MM.1S (cell line): ENCODE measurements at regions not wholly inside any gene's neighbourhood (a gene's known extent, or its start where the extent isn't known, plus 50 kb on each side); places are given as distances from the start of the nearest gene placed in this dataset.

Experiments used
- EZH2 ChIP-seq: fragments of 300-600 bp; sonication (generic); optimal IDR thresholded peaks from 2 replicates; pipeline ENCODE3; 2017; ENCODE audit warnings: low read depth, mild to moderate bottlenecking, antibody characterized with exemption, low read length, mixed read lengths
- TF ChIP-seq, protein P1 (sequence below): fragments of 300-600 bp; sonication (generic); IDR thresholded peaks from 2 replicates; pipeline ENCODE4 v1.5.1; 2016; ENCODE audit warnings: antibody characterized with exemption, low read length, mixed read lengths

GRCh38 chr2:16250886-16251285, 310.5 kb downstream of the MYCN start:
- TF ChIP-seq, protein P1, sequence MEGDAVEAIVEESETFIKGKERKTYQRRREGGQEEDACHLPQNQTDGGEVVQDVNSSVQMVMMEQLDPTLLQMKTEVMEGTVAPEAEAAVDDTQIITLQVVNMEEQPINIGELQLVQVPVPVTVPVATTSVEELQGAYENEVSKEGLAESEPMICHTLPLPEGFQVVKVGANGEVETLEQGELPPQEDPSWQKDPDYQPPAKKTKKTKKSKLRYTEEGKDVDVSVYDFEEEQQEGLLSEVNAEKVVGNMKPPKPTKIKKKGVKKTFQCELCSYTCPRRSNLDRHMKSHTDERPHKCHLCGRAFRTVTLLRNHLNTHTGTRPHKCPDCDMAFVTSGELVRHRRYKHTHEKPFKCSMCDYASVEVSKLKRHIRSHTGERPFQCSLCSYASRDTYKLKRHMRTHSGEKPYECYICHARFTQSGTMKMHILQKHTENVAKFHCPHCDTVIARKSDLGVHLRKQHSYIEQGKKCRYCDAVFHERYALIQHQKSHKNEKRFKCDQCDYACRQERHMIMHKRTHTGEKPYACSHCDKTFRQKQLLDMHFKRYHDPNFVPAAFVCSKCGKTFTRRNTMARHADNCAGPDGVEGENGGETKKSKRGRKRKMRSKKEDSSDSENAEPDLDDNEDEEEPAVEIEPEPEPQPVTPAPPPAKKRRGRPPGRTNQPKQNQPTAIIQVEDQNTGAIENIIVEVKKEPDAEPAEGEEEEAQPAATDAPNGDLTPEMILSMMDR = no peak
- no peak for TF ChIP-seq EZH2
